NCI-H2081 treated with DMSO at 0.1 percent for 48 hours (cell line): ENCODE measurements at regions not wholly inside any gene's neighbourhood (a gene's known extent, or its start where the extent isn't known, plus 50 kb on each side); places are given as distances from the start of the nearest gene placed in this dataset.
"Not testable (repeated sequence)": the region's sequence is repeated elsewhere in the genome, so short reads cannot be mapped to it uniquely, and the experiment has no call there.

Experiments
- DNase-seq: peaks from one replicate; lab custom pipeline; 2025; lab: John Stamatoyannopoulos, UW

- not testable (repeated sequence) for DNase-seq
These were observed 53.0 kb upstream of the C1QTNF3 start for GRCh38 chr5:34096033-34096432.

- DNase-seq, result not testable (repeated sequence)
These were observed 56.9 kb upstream of the C1QTNF3 start for GRCh38 chr5:34099891-34100290.

- DNase-seq, result not testable (repeated sequence)
These were observed 58.6 kb upstream of the C1QTNF3 start for GRCh38 chr5:34101567-34101966.

GRCh38 chr5:34108897-34109296 lies 65.9 kb upstream of the C1QTNF3 start:
- DNase-seq, result not testable (repeated sequence)

- DNase-seq, result not testable (repeated sequence)
These were observed 81.3 kb upstream of the C1QTNF3 start for GRCh38 chr5:34124280-34124679.

GRCh38 chr5:34125354-34125753 lies 82.3 kb upstream of the C1QTNF3 start:
- not testable (repeated sequence) for DNase-seq

- DNase-seq, result not testable (repeated sequence)
These were observed 83.7 kb upstream of the C1QTNF3 start for GRCh38 chr5:34126741-34127140.

GRCh38 chr5:34127818-34128217 lies 84.8 kb upstream of the C1QTNF3 start:
- not testable (repeated sequence) for DNase-seq

- DNase-seq, result not testable (repeated sequence)
These were observed 85.9 kb upstream of the C1QTNF3 start for GRCh38 chr5:34128890-34129289.

GRCh38 chr5:34154988-34155387 lies 112.0 kb upstream of the C1QTNF3 start:
- DNase-seq, result not testable (repeated sequence)

GRCh38 chr5:34156703-34157414 lies 113.8 kb upstream of the C1QTNF3 start:
- not testable (repeated sequence) for DNase-seq

GRCh38 chr5:34160904-34161303 lies 117.9 kb upstream of the C1QTNF3 start:
- DNase-seq, result not testable (repeated sequence)

GRCh38 chr5:34171398-34171797 lies 128.4 kb upstream of the C1QTNF3 start:
- DNase-seq, result not testable (repeated sequence)

GRCh38 chr5:34179453-34180190 lies 136.6 kb upstream of the C1QTNF3 start:
- not testable (repeated sequence) for DNase-seq

GRCh38 chr5:34180225-34180624 lies 137.2 kb upstream of the C1QTNF3 start:
- DNase-seq, result not testable (repeated sequence)

- DNase-seq, result not testable (repeated sequence)
These were observed 138.1 kb upstream of the C1QTNF3 start for GRCh38 chr5:34180940-34181614.

GRCh38 chr5:34185005-34185404 lies 142.0 kb upstream of the C1QTNF3 start:
- not testable (repeated sequence) for DNase-seq

- not testable (repeated sequence) for DNase-seq
These were observed 142.6 kb upstream of the C1QTNF3 start for GRCh38 chr5:34185572-34185971.

- not testable (repeated sequence) for DNase-seq
These were observed 143.1 kb upstream of the C1QTNF3 start for GRCh38 chr5:34186108-34186507.

- DNase-seq, result not testable (repeated sequence)
These were observed 143.9 kb upstream of the C1QTNF3 start for GRCh38 chr5:34186865-34187264.

GRCh38 chr5:34187441-34187840 lies 144.4 kb upstream of the C1QTNF3 start:
- DNase-seq, result not testable (repeated sequence)

- not testable (repeated sequence) for DNase-seq
These were observed 145.2 kb upstream of the C1QTNF3 start for GRCh38 chr5:34188001-34188822.
